ENCODE measurements at regions not wholly inside any gene's neighbourhood (a gene's known extent, or its start where the extent isn't known, plus 50 kb on each side); places are given as distances from the start of the nearest gene placed in this dataset.

GRCh38 chr9:26313108-26313507 is 579.5 kb downstream of the CAAP1 start:
- TF ChIP-seq USF1 (IDR thresholded peaks at IDR 0.05) (no peak), FOXM1 (IDR thresholded peaks at IDR 0.05; ENCODE audit: borderline replicate concordance, low read depth) (no peak), MAX (IDR thresholded peaks at IDR 0.05) (no peak), REST (IDR thresholded peaks at IDR 0.05; ENCODE audit: low read depth) (no peak), EP300 (IDR thresholded peaks at IDR 0.05; ENCODE audit: borderline replicate concordance) (no peak), TCF12 (IDR thresholded peaks at IDR 0.05; ENCODE audit: low read depth) (no peak), TEAD4 (IDR thresholded peaks at IDR 0.05) (no peak), RAD21 (IDR thresholded peaks at IDR 0.05; ENCODE audit: low read depth) (no peak), TAF1 (IDR thresholded peaks at IDR 0.05; ENCODE audit: low read depth) (no peak), CEBPB (IDR thresholded peaks at IDR 0.05) (no peak)

Measured in Ishikawa (cell line).